Liver (tissue), 8 donors: ENCODE measurements at regions not wholly inside any gene's neighbourhood (a gene's known extent, or its start where the extent isn't known, plus 50 kb on each side); places are given as distances from the start of the nearest gene placed in this dataset.

Source experiments
- DNase-seq: peaks from one replicate; pipeline ENCODE4 v3.0.0-alpha.2; 2017; ENCODE audit warnings: low spot score
- H3K27ac ChIP-seq, 2 donors: one replicate each; pipeline ENCODE4 v1.7.0; 2013; ENCODE audit warnings: inconsistent platforms in 2 of 2, low read length in 2 of 2, control low read depth in 1 of 2, low read depth in 1 of 2, mild to moderate bottlenecking in 1 of 2
- H3K27me3 ChIP-seq, 4 donors: one replicate each; pipeline versions ENCODE4 v1.6.1 to v1.7.0; 2013; ENCODE audit warnings: low read length in 3 of 4, inconsistent platforms in 1 of 4, mild to moderate bottlenecking in 1 of 4, moderate library complexity in 1 of 4; ENCODE audit not compliant: control insufficient read depth in 4 of 4, insufficient read depth in 4 of 4
- H3K36me3 ChIP-seq, 4 donors: one replicate each; pipeline versions ENCODE4 v1.6.1 to v1.7.0; 2013; ENCODE audit warnings: low read length in 3 of 4, mild to moderate bottlenecking in 3 of 4, low read depth in 1 of 4, moderate library complexity in 1 of 4; ENCODE audit not compliant: control insufficient read depth in 4 of 4, insufficient read depth in 3 of 4
- H3K4me1 ChIP-seq, 4 donors: one replicate each; pipeline versions ENCODE4 v1.6.1 to v1.7.0; 2013; ENCODE audit warnings: low read length in 3 of 4, mild to moderate bottlenecking in 3 of 4, moderate library complexity in 1 of 4; ENCODE audit not compliant: control insufficient read depth in 4 of 4, insufficient read depth in 4 of 4
- H3K4me3 ChIP-seq, 3 donors: one replicate each; pipeline versions ENCODE4 v1.6.1 to v1.7.0; 2013; ENCODE audit warnings: low read length in 3 of 3, control low read depth in 1 of 3, low read depth in 1 of 3, mild to moderate bottlenecking in 1 of 3
- H3K9ac ChIP-seq, 2 donors: one replicate each; pipeline ENCODE4 v1.7.0; 2013; ENCODE audit warnings: low read length in 2 of 2, mild to moderate bottlenecking in 2 of 2, moderate library complexity in 2 of 2, control low read depth in 1 of 2, low read depth in 1 of 2
- H3K9me3 ChIP-seq, 4 donors: one replicate each; pipeline versions ENCODE4 v1.6.1 to v1.7.0; 2013; ENCODE audit warnings: low read length in 3 of 4; ENCODE audit not compliant: control insufficient read depth in 4 of 4
- ATF3 ChIP-seq: IDR thresholded peaks from 2 replicates; pipeline ENCODE4 v1.6.1; 2016; ENCODE audit warnings: antibody characterized with exemption
- CTCF ChIP-seq: fragments of 150-350 bp; IDR thresholded peaks from 2 replicates; pipeline ENCODE4 v1.5.1; 2017; ENCODE audit warnings: improper control_type of control experiment, low read depth, low read length; ENCODE audit not compliant: missing input control
- EGR1 ChIP-seq, 2 donors: IDR thresholded peaks; 2 replicates each; pipeline ENCODE4 v1.6.1; 2016 to 2018; ENCODE audit warnings: antibody characterized with exemption in 2 of 2, low read depth in 2 of 2
- FOXA1 ChIP-seq: IDR thresholded peaks from 2 replicates; pipeline ENCODE4 v1.6.1; 2016; ENCODE audit warnings: antibody characterized with exemption
- FOXA2 ChIP-seq: IDR thresholded peaks from 2 replicates; pipeline ENCODE4 v1.6.1; 2016; ENCODE audit warnings: antibody characterized with exemption
- HNF4A ChIP-seq, 2 donors: conservative IDR thresholded peaks; 2 replicates each; pipeline ENCODE4 v1.6.1; 2016; ENCODE audit warnings: antibody characterized with exemption in 2 of 2, mild to moderate bottlenecking in 2 of 2
- HNF4G ChIP-seq: IDR thresholded peaks from 2 replicates; pipeline ENCODE4 v1.6.1; 2016; ENCODE audit warnings: antibody characterized with exemption
- JUND ChIP-seq, 2 donors: IDR thresholded peaks; 2 replicates each; pipeline ENCODE4 v1.6.1; 2016; ENCODE audit warnings: antibody characterized with exemption in 2 of 2
- MAX ChIP-seq: IDR thresholded peaks from 2 replicates; pipeline ENCODE4 v1.6.1; 2016; ENCODE audit warnings: antibody characterized with exemption
- NR2F2 ChIP-seq: IDR thresholded peaks from 2 replicates; pipeline ENCODE4 v1.6.1; 2016; ENCODE audit warnings: antibody characterized with exemption
- RAD21 ChIP-seq, 2 donors: IDR thresholded peaks; 2 replicates each; pipeline ENCODE4 v1.6.1; 2016; ENCODE audit warnings: antibody characterized with exemption in 2 of 2, mild to moderate bottlenecking in 2 of 2
- REST ChIP-seq: IDR thresholded peaks from 2 replicates; pipeline ENCODE4 v1.6.1; 2016; ENCODE audit warnings: antibody characterized with exemption, mild to moderate bottlenecking
- RXRA ChIP-seq, 2 donors: IDR thresholded peaks; 2 replicates each; pipeline ENCODE4 v1.6.1; 2017 to 2018; ENCODE audit warnings: antibody characterized with exemption in 2 of 2, mild to moderate bottlenecking in 1 of 2
- SP1 ChIP-seq: IDR thresholded peaks from 2 replicates; pipeline ENCODE4 v1.6.1; 2018; ENCODE audit warnings: antibody characterized with exemption, mild to moderate bottlenecking
- TAF1 ChIP-seq: conservative IDR thresholded peaks from 2 replicates; pipeline ENCODE4 v1.6.1; 2016; ENCODE audit warnings: antibody characterized with exemption, mild to moderate bottlenecking
- YY1 ChIP-seq: IDR thresholded peaks from 2 replicates; pipeline ENCODE4 v1.6.1; 2016; ENCODE audit warnings: antibody characterized with exemption, mild to moderate bottlenecking
- ZBTB33 ChIP-seq: IDR thresholded peaks from 2 replicates; pipeline ENCODE4 v1.6.1; 2016; ENCODE audit warnings: antibody characterized with exemption
- WGBS: extraction: QIAGEN DNeasy Blood & Tissue Kit; methylation state at CpG from one replicate; pipeline ENCODE4 v1.1.7; 2013; 5-methylcytosine and 5-hydroxymethylcytosine counted together
- donor health status: healthy.
- donor health status: healthy.
- donor health status: healthy.
- donor health status: healthy.
- donor health status: healthy.

GRCh38 chr13:27352698-27353097 is 71.7 kb upstream of the GTF3A start:
- DNase-seq: no peak
- Histone ChIP-seq H3K9ac (no peak overlapping the region), H3K4me3 (no peak overlapping the region), H3K9me3 (no peaks in the 10 kb centered on the region), H3K36me3 (no peaks in the 10 kb centered on the region), H3K27ac (no peak overlapping the region), H3K4me1 (no peaks in the 10 kb centered on the region), H3K27me3 (no peaks in the 10 kb centered on the region)
- TF ChIP-seq FOXA2 (no peak), YY1 (no peak), REST (no peak), HNF4A (conservative IDR thresholded peaks at IDR 0.05) (no peak), CTCF (no peak), FOXA1 (no peak), ATF3 (no peak), MAX (no peak), SP1 (no peak)
- WGBS: 88% methylated on average over 11 of the region's 11 CpGs

- TF ChIP-seq SP1: no peak
- TF ChIP-seq RXRA (IDR thresholded peaks at IDR 0.05): no peak
- no peak for TF ChIP-seq HNF4G
- no peak for TF ChIP-seq REST
- no peak for TF ChIP-seq CTCF
- TF ChIP-seq FOXA2: no peak
- TF ChIP-seq TAF1: no peak
- no peak for TF ChIP-seq ATF3
- no peak for TF ChIP-seq MAX
- TF ChIP-seq NR2F2: no peak
- TF ChIP-seq EGR1 (IDR thresholded peaks at IDR 0.05; ENCODE audit: low read depth in 2 of 2): no peak
- TF ChIP-seq JUND (IDR thresholded peaks at IDR 0.05): no peak
- TF ChIP-seq HNF4A (conservative IDR thresholded peaks at IDR 0.05): no peak
- no peak for TF ChIP-seq FOXA1
- TF ChIP-seq RAD21 (IDR thresholded peaks at IDR 0.05): no peak
- TF ChIP-seq YY1: no peak
- no peak for TF ChIP-seq ZBTB33
- Histone ChIP-seq H3K27ac (no peak overlapping the region), H3K9me3 (no peaks in the 10 kb centered on the region)
These were observed 71.2 kb upstream of the GTF3A start for GRCh38 chr13:27353166-27353583.

More at GRCh38 chr13:27353166-27353583, 71.2 kb upstream of the GTF3A start:
- no peaks in the 10 kb centered on the region for H3K36me3 ChIP-seq
- no peak for DNase-seq
- no peak overlapping the region for H3K9ac ChIP-seq
- no peaks in the 10 kb centered on the region for H3K27me3 ChIP-seq
- 75% methylated on average over 9 of the region's 9 CpGs for WGBS
- H3K4me3 ChIP-seq: no peak overlapping the region
- H3K4me1 ChIP-seq: no peaks in the 10 kb centered on the region
